Esophagus squamous epithelium (tissue), 5 donors: ENCODE measurements at regions not wholly inside any gene's neighbourhood (a gene's known extent, or its start where the extent isn't known, plus 50 kb on each side); places are given as distances from the start of the nearest gene placed in this dataset.

Source experiments
- DNase-seq: peaks from one replicate; lab custom pipeline; 2025; lab: John Stamatoyannopoulos, UW
- H3K27ac ChIP-seq, 4 donors: fragments of 200-600 bp; sonication (generic); one replicate each; pipeline ENCODE4 v1.5.1; 2016 to 2019; ENCODE audit warnings: mild to moderate bottlenecking in 1 of 4
- H3K27me3 ChIP-seq, 4 donors: fragments of 200-600 bp; sonication (generic); 1 replicate in 3 of 4; 2 replicates in 1 of 4; pipeline versions ENCODE4 v1.5.1 to v1.6.0; 2017 to 2021; ENCODE audit warnings: antibody characterized with exemption in 1 of 4
- H3K36me3 ChIP-seq, 3 donors: fragments of 200-600 bp; sonication (generic); one replicate each; pipeline ENCODE4 v1.5.1; 2016 to 2019
- H3K4me1 ChIP-seq, 3 donors: fragments of 200-600 bp; sonication (generic); one replicate each; pipeline ENCODE4 v1.5.1; 2017 to 2019
- H3K4me3 ChIP-seq, 4 donors: fragments of 200-600 bp; sonication (generic); 1 replicate in 3 of 4; 2 replicates in 1 of 4; pipeline ENCODE4 v1.5.1; 2016 to 2019; ENCODE audit warnings: mild to moderate bottlenecking in 2 of 4, moderate library complexity in 1 of 4
- H3K9me3 ChIP-seq, 3 donors: fragments of 200-600 bp; sonication (generic); one replicate each; pipeline ENCODE4 v1.5.1; 2016 to 2019
- CTCF ChIP-seq, 6 experiments: fragments of 450-650 bp in 4 of 6; fragments of 200-600 bp in 2 of 6; sonication (generic) in 2 of 6; IDR thresholded peaks; one replicate each; pipeline ENCODE4 v1.5.1; 2016 to 2019; ENCODE audit warnings: antibody characterized with exemption in 6 of 6, mild to moderate bottlenecking in 4 of 6, moderate library complexity in 4 of 6
- POLR2A ChIP-seq, 4 donors: fragments of 450-650 bp; IDR thresholded peaks; one replicate each; pipeline ENCODE4 v1.6.1; 2017; ENCODE audit warnings: antibody characterized with exemption in 4 of 4, mild to moderate bottlenecking in 4 of 4, moderate library complexity in 3 of 4
- WGBS, 2 donors: methylation state at CpG; one replicate each; pipeline ENCODE4 v1.1.5; 2018; 5-methylcytosine and 5-hydroxymethylcytosine counted together
- intact Hi-C: fragments of 100-400 bp; cut with DNase I; formaldehyde crosslinking; loops from one replicate; pipeline ENCODE4 v1.15.0; 2022
- donor health status: DM: yes; HTN: yes; CAD: no.

GRCh38 chr14:104281768-104282301 is 143.4 kb downstream of the KIF26A start:
- no peak for DNase-seq
- peaks cover 0 to 11% (median 0%) of the 10 kb centered on the region in 3 donors for H3K4me1 ChIP-seq
- TF ChIP-seq POLR2A (IDR thresholded peaks at IDR 0.05) (no peak), CTCF (IDR thresholded peaks at IDR 0.05) (no peak)
- 68% methylated on average over 4 of the region's 11 CpGs; no CpG with 5 or more reads in 1 of the 2 donors for WGBS, 2 donors
- H3K4me3 ChIP-seq = no peak overlapping the region
- no peaks in the 10 kb centered on the region for H3K36me3 ChIP-seq
- H3K27me3 ChIP-seq = peaks cover 0 to 32% (median 0%) of the 10 kb centered on the region in 4 donors
- no peaks in the 10 kb centered on the region for H3K9me3 ChIP-seq
- intact Hi-C loops = no loop called here
- no peak overlapping the region for H3K27ac ChIP-seq

DNA sequence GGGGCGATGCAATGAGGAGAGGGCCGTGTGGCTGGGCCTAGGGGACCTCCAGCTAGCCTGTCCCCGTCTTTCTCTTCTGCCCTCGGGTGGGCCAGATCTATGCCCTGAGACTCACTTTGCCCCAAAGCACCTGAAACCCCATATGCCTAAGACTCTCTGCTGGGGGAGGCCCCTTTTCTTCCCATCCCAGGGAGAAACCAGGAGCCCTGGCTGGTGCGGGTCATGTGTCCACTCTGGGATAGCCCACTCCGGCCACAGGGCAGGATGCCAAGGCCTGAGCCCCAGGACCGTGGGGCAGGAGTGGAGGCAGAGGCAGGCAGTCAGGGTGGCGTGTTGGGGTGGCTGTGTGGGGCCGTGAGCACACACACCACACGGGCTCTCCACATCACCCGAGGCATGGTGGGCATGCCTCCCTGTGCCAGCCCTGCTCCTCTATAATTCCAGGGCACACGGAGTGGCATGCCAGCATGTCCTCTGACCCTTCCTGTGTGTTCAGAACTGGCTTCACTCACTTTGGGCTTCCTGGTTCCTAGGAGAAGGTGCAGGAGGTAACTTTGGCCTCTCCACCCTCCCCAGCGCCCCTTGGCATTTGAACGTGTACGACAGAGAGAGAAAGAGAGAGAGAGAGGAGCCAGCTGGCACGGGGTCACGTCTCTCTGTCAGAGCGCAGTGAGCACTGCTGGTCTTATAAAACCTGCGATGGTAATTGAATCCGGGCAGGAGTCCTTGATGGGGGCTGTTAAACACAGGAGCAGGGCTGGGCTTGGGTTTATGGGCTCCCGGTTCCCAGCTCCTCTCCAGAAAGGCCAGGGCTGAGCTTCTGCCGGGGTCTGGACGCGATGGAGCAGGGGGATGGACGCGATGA is 144.2 kb downstream of the KIF26A start:
- no peak for DNase-seq
- TF ChIP-seq POLR2A (IDR thresholded peaks at IDR 0.05) = no peak
- Histone ChIP-seq H3K4me3 (no peak overlapping the region), H3K36me3 (no peaks in the 10 kb centered on the region), H3K4me1 (peaks cover 0 to 11% (median 0%) of the 10 kb centered on the region in 3 donors), H3K9me3 (no peaks in the 10 kb centered on the region), H3K27me3 (peaks cover 0 to 27% (median 0%) of the 10 kb centered on the region in 4 donors), H3K27ac (no peak overlapping the region)
- intact Hi-C loops = no loop called here
- WGBS, 2 donors = 60 to 63% methylated on average over 9 to 14 of the region's 26 CpGs

GRCh38 chr14:104283197-104284106 is 145.1 kb downstream of the KIF26A start:
- Histone ChIP-seq H3K4me1 (peaks cover 0 to 11% (median 0%) of the 10 kb centered on the region in 3 donors), H3K4me3 (no peak overlapping the region), H3K27ac (no peak overlapping the region), H3K27me3 (peaks cover 0 to 18% (median 0%) of the 10 kb centered on the region in 4 donors), H3K36me3 (no peaks in the 10 kb centered on the region), H3K9me3 (no peaks in the 10 kb centered on the region)
- no peak for DNase-seq
- no peak for TF ChIP-seq POLR2A (IDR thresholded peaks at IDR 0.05)
- no peak for TF ChIP-seq CTCF (IDR thresholded peaks at IDR 0.05)
- 40 to 59% methylated on average over 4 to 18 of the region's 25 CpGs for WGBS, 2 donors
- intact Hi-C loops = no loop called here

- Histone ChIP-seq H3K9me3 (no peaks in the 10 kb centered on the region), H3K27me3 (peaks cover 0 to 13% (median 0%) of the 10 kb centered on the region in 4 donors), H3K4me1 (peaks cover 0 to 11% (median 0%) of the 10 kb centered on the region in 3 donors), H3K4me3 (no peak overlapping the region), H3K27ac (no peak overlapping the region), H3K36me3 (no peaks in the 10 kb centered on the region)
- TF ChIP-seq POLR2A (IDR thresholded peaks at IDR 0.05) (no peak), CTCF (IDR thresholded peaks at IDR 0.05) (no peak)
- intact Hi-C loops = no loop called here
- 56 to 89% methylated on average over 2 to 5 of the region's 9 CpGs for WGBS, 2 donors
- DNase-seq = no peak
Measured at GRCh38 chr14:104284107-104284592, 145.8 kb downstream of the KIF26A start.
